ENCODE measurements at regions not wholly inside any gene's neighbourhood (a gene's known extent, or its start where the extent isn't known, plus 50 kb on each side); places are given as distances from the start of the nearest gene placed in this dataset.

GRCh38 chr12:34340534-34341361 is 318.5 kb downstream of the ALG10 start:
- TF ChIP-seq, protein P1, sequence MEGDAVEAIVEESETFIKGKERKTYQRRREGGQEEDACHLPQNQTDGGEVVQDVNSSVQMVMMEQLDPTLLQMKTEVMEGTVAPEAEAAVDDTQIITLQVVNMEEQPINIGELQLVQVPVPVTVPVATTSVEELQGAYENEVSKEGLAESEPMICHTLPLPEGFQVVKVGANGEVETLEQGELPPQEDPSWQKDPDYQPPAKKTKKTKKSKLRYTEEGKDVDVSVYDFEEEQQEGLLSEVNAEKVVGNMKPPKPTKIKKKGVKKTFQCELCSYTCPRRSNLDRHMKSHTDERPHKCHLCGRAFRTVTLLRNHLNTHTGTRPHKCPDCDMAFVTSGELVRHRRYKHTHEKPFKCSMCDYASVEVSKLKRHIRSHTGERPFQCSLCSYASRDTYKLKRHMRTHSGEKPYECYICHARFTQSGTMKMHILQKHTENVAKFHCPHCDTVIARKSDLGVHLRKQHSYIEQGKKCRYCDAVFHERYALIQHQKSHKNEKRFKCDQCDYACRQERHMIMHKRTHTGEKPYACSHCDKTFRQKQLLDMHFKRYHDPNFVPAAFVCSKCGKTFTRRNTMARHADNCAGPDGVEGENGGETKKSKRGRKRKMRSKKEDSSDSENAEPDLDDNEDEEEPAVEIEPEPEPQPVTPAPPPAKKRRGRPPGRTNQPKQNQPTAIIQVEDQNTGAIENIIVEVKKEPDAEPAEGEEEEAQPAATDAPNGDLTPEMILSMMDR (conservative IDR thresholded peaks at IDR 0.05), result no peak
- H3K27ac ChIP-seq, result no peak overlapping the region

DNA sequence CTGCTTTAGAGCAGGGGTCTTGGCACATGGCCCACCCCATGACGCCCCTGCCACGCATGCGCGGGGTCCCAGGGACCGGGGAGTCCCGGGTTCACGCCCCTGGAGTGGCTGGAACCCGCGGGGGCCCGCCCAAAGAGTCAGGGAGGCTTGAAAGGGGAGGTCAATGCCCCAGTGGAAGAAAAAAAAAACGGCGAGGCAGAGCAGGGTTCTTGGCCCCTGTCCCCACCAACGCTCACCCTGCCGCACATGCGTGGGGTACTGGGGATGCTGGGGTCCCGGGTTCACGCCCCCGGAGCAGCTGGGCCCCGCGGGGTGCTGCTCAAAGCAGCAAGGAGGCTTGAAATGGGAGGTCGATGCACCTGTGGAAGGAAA is 319.1 kb downstream of the ALG10 start:
- TF ChIP-seq, protein P1 (conservative IDR thresholded peaks at IDR 0.05), result no peak
- no peak overlapping the region for H3K27ac ChIP-seq

DNA sequence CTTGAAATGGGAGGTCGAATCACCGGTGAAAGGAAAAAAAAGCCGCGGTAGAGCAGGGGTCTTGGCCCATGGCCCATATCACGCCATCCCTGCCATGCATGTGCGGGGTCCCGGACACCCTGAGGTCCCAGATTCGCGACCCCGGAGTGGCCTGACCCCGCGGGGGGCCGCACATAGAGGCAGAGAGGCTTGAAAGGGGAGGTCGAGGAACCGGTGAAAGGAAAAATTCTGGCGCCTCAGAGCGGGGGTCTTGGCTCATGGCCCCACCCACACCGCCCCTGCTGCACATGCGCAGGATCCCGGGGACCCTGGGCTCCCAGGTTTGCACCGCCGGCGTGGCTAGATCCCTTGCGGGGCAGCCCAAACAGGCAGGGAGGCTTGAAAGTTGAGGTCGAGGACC is 319.8 kb downstream of the ALG10 start:
- no peak overlapping the region for H3K27ac ChIP-seq
- TF ChIP-seq, protein P1 (conservative IDR thresholded peaks at IDR 0.05), result no peak

GRCh38 chr12:34343345-34343744 is 321.0 kb downstream of the ALG10 start:
- TF ChIP-seq, protein P1 (conservative IDR thresholded peaks at IDR 0.05), result no peak
- H3K27ac ChIP-seq, result no peak overlapping the region

- TF ChIP-seq, protein P1 (conservative IDR thresholded peaks at IDR 0.05), result no peak
- H3K27ac ChIP-seq, result no peak overlapping the region
These were observed 321.5 kb downstream of the ALG10 start for GRCh38 chr12:34343766-34344165.

DNA sequence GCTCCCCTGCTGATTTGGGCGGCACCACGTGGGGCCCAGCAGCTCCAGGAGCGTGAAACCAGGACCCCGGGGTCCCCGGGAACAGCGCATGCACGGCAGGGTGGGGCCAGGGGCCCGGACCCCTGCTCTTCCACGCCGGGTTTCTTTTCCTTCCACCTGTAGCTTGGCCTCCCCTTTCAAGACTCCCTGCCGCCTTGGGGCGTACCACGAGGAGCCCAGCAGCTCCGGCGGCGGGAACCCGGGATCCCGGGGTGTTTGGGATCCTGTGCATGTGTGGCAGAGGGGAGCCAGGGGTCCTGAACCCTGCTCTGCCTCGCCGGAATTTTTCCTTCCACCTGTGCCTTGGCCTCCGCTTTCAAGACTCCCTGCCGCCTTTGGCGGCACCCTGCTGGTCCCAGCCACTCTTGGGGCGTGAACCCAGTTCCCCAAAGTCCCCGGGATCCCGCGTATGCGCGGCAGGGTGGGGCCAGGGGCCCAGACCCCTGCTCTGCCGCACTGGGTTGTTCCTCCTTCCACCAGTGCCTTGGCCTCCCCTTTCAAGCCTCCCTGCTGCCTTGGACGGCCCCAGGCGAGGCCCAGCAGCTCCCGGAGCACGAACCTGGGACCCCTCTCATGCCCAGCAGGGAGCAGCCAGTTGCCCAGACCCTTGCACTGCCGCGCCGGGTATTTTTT is 322.7 kb downstream of the ALG10 start:
- H3K27ac ChIP-seq, result no peak overlapping the region
- TF ChIP-seq, protein P1 (conservative IDR thresholded peaks at IDR 0.05), result no peak

DNA sequence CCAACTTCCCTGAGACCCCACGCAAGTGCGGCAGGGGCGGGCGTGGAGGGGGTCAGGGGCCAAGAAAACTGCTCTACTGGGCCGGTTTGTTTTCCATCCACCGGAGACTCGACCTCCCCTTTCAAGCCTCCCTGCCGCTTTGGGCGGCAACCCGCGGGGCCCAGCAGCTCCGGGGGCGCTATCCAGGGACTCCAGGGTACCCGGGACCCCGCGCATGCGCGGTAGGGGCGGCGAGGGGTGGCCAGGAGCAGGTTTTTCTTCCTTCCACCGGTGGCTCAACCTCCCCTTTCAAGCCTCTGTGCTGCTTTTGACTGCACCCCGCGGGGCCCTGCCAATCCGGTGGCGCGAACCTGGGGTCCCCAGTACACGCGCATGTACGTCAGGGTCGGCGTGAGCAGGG is 323.5 kb downstream of the ALG10 start:
- TF ChIP-seq, protein P1 (conservative IDR thresholded peaks at IDR 0.05), result no peak
- H3K27ac ChIP-seq, result no peak overlapping the region

Data from VCaP (cell line).